ENCODE measurements at regions not wholly inside any gene's neighbourhood (a gene's known extent, or its start where the extent isn't known, plus 50 kb on each side); places are given as distances from the start of the nearest gene placed in this dataset.
"Not testable (repeated sequence)": the region's sequence is repeated elsewhere in the genome, so short reads cannot be mapped to it uniquely, and the experiment has no call there.

DNA sequence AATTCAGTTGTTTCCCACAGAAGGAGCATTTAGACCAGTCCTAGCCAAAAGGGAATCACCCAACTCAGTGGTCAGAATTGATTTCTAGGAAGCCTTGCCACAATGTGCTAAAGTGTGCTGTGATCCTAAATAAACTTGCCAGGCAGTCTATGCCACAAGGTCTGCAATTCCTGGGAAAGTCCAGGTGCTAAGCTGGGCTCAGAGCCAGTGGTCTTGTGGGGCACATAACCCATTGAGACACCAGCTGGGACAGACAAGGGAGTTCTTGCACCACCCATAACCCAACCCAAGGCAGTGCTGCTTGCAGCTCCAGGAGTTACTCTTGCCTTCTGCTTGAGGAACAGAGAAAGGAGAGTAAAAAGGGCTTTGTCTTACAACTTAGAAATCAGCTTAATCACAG lies 489.5 kb upstream of the SPRY2 start:
- DNase-seq: no peak

- DNase-seq: no peak
Observed at GRCh38 chr13:80828759-80829158, 487.8 kb upstream of the SPRY2 start.

DNA sequence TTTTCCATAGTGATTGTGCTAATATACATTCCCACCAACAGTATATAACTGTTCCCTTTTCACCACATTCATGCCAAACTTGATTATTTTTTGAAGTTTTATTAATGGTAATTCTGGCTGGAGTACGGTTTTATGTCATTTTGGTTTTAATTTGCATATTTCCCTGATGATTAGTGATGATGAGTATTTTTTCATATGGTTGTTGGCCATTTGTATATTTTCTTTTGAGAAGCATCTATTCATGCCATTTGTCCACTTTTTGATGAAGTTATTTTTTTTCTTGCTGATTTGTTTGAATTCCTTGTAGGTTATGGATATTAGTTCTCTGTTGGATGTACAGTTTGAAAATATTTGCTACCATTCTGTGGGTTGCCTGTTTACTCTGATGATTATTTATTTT lies 484.4 kb upstream of the SPRY2 start:
- DNase-seq: no peak

- DNase-seq: no peak
Observed at GRCh38 chr13:80824229-80824628, 483.3 kb upstream of the SPRY2 start.

- DNase-seq: no peak
Observed at GRCh38 chr13:80823472-80823871, 482.5 kb upstream of the SPRY2 start.

DNA sequence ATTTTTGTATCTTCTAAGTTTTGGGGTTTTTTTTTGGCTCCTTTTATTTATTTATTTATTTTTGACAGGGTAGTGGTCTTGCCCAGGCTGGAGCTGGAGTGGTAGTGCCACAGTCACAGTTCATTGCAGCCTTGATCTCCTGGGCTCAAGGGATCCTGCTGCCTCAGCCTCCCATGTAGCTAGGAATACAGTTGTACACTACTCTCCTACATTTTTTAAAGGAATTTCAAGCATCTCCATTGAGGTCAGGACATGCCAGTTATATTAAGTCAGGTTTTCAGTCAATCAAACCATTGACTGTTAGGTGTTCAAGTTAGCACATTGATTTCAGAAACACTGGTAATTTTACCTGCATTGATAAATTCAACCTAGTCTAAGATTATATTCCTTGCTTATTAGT lies 480.5 kb upstream of the SPRY2 start:
- DNase-seq: no peak

GRCh38 chr13:80817979-80818378 lies 477.1 kb upstream of the SPRY2 start:
- DNase-seq: no peak

DNA sequence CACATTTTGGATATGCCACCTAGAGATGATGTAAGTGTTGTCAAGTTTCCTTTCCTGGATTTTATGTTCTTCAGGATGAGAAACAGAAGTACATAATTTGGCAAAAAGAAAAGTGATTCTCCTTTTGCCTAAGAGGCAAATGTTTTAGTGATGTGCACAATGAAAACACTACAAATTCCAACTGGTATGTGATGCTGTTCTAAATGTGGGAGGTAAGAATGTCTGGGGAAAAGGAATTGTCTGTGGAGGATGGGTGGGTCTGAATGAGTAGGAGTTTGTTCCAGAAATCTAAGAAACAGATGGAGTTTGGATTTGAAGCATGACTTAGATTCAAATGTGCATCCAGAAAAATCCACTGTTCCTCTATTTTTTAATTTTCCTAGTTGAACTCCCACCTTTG lies 473.6 kb upstream of the SPRY2 start:
- DNase-seq: no peak

DNA sequence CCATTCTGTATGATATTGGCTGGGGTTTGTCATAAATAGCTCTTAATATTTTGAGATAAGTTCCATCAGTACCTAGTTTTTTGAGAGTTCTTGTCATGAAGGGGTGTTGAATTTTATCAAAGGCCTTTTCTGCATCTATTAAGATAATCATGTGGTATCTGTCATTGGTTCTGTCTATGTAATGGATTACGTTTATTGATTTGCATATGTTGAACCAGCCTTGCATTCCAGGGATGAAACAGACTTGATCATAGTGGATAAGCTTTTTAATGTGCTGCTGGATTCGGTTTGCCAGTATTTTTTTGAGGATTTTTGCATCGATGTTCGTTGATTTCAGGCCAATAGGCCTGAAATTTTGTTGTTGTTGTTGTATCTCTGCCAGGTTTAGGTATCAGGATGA lies 469.4 kb upstream of the SPRY2 start:
- not testable (repeated sequence) for DNase-seq

DNA sequence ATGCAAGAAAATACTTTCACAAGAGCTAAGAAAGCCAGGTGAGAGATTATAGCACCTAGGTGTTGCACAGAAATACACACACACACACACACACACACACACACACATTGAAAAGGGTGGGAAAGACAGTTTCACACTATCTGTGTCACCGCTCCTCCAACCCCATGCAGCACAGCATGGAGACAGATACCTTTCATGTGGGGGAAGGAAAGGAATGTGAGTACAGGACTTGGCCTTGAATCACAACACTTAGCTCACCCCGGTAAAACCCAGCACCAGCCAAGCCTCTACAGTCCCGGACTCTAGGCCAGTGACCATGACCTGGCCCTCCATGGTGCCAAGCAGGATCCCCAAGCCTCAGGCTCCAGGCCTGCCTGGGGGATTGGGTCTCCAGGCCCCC lies 462.0 kb upstream of the SPRY2 start:
- DNase-seq: no peak

GRCh38 chr13:80798576-80799133 lies 457.7 kb upstream of the SPRY2 start:
- DNase-seq: no peak

- DNase-seq: no peak
Observed at GRCh38 chr13:80787604-80788003, 446.7 kb upstream of the SPRY2 start.

GRCh38 chr13:80783926-80784565 lies 443.1 kb upstream of the SPRY2 start:
- no peak for DNase-seq

DNA sequence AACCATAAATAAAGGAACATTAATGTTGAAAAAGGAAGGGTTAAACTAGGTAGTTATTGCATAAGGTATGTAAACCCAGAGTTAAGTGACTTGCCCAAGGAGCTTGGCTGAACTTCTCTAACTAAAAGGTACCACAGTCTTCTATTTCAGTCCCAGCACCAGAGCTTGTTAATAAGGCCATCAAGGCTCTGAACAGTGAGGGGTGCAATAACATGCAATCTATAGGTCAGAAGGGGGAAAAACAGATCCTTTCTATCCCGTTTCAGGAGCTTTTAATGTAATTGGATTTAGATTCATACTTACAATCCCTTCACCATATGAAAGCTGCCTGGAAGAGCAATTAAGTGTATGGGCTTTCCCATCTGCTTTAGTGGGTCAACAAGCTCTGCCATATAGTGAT lies 441.5 kb upstream of the SPRY2 start:
- no peak for DNase-seq

DNA sequence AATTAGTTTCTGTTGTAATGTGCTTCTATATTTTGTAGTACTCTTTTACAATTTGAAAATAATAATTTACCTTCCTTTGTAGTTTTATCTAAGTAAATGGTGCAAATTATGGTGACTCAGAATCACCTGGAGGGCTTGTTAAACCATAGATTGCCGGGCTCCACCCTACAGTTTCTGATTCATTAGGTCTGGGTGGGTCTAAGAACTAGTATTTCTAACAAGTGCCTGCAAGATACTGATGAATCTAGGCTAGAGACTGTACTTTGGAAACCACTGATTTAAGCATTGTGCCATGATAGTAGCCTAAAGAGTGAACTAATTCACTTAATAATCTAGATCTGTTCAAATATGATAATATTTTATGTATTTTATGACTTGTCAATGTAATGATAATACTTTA lies 437.4 kb upstream of the SPRY2 start:
- no peak for DNase-seq

DNA sequence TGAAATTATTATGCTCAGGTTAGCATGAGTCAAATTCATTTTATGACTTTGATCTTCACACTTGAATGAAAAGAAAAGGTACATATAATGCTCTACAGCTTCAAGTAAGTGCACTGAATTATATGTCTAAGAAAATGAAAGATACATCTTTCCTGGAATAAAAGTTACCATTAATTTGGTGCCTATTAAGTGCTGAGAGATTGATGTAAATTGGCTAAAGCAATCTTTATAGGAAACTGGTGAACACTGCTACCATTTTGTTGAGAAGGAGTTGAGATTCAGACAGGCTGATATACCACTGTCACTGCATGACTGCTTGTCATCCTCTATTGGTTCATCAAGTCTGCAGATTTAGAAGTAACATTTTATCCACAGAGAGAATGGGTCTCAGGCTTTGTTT lies 416.8 kb upstream of the SPRY2 start:
- no peak for DNase-seq

- DNase-seq: peak; percentile 53
Observed at GRCh38 chr13:80755910-80756309, 415.0 kb upstream of the SPRY2 start.

- no peak for DNase-seq
Observed at GRCh38 chr13:80754441-80754840, 413.5 kb upstream of the SPRY2 start.

GRCh38 chr13:80753866-80754265 lies 412.9 kb upstream of the SPRY2 start:
- DNase-seq: no peak

- DNase-seq: peak; percentile 6
Observed at GRCh38 chr13:80751854-80752253, 410.9 kb upstream of the SPRY2 start.

- DNase-seq: no peak
Observed at GRCh38 chr13:80744147-80744914, 403.4 kb upstream of the SPRY2 start.

- no peak for DNase-seq
Observed at GRCh38 chr13:80742033-80742432, 401.1 kb upstream of the SPRY2 start.

DNA sequence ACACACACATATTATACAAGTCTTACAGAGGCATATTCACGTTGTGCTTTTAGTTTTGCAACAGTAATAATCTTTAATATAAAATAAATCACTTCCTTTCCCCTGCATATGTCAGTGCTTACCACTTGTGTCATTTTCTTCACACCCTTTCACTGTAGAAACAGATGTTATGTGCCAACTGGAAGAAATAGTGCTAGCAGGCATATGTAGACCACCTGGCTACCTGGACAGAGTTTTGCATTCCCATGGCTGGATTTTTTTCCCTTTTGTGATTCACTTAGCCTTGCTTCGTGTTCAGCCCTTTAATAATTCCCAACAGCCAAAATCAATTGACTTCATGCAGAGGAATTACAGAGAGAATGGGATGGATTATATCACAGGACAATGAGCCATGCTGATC lies 399.1 kb upstream of the SPRY2 start:
- no peak for DNase-seq

- DNase-seq: no peak
Observed at GRCh38 chr13:80737513-80737912, 396.6 kb upstream of the SPRY2 start.
